Thyroid gland (tissue), 4 donors: ENCODE measurements at regions not wholly inside any gene's neighbourhood (a gene's known extent, or its start where the extent isn't known, plus 50 kb on each side); places are given as distances from the start of the nearest gene placed in this dataset.
A peak's percentile ranks its signal among the peaks of the same experiment; 100 is the strongest.

ENCODE experiments used
- DNase-seq, 2 donors: peaks; one replicate each; pipeline ENCODE4 v3.0.0-alpha.2; 2019
- H3K27ac ChIP-seq, 3 donors: fragments of 200-600 bp; sonication (generic); 1 replicate in 2 of 3; 2 replicates in 1 of 3; pipeline ENCODE4 v1.5.1; 2016 to 2019; ENCODE audit warnings: mild to moderate bottlenecking in 1 of 3, moderate library complexity in 1 of 3
- H3K27me3 ChIP-seq: fragments of 200-600 bp; sonication (generic); one replicate; pipeline ENCODE4 v1.5.1; 2019
- H3K36me3 ChIP-seq, 2 donors: fragments of 200-600 bp; sonication (generic); one replicate each; pipeline ENCODE4 v1.5.1; 2016 to 2019
- H3K4me1 ChIP-seq, 2 donors: fragments of 200-600 bp; sonication (generic); one replicate each; pipeline ENCODE4 v1.5.1; 2017 to 2019
- H3K4me3 ChIP-seq, 3 donors: fragments of 200-600 bp; sonication (generic); replicated peaks in 1 of 3; 1 replicate in 2 of 3; 2 replicates in 1 of 3; pipeline ENCODE4 v1.5.1; 2016; ENCODE audit warnings: mild to moderate bottlenecking in 1 of 3
- H3K9me3 ChIP-seq: fragments of 200-600 bp; sonication (generic); one replicate; pipeline ENCODE4 v1.5.1; 2017
- CTCF ChIP-seq, 6 experiments: fragments of 200-600 bp in 3 of 6; fragments of 450-650 bp in 3 of 6; sonication (generic) in 3 of 6; IDR thresholded peaks; one replicate each; pipeline ENCODE4 v1.5.1; 2016 to 2019; ENCODE audit warnings: antibody characterized with exemption in 6 of 6, mild to moderate bottlenecking in 2 of 6, inconsistent platforms in 1 of 6, moderate library complexity in 1 of 6
- POLR2A ChIP-seq, 2 donors: fragments of 450-650 bp; IDR thresholded peaks; one replicate each; pipeline ENCODE4 v1.6.1; 2017; ENCODE audit warnings: antibody characterized with exemption in 2 of 2, mild to moderate bottlenecking in 2 of 2, moderate library complexity in 1 of 2
- WGBS, 2 donors: methylation state at CpG; one replicate each; pipeline ENCODE4 v1.1.5; 2017; 5-methylcytosine and 5-hydroxymethylcytosine counted together
- intact Hi-C: fragments of 100-400 bp; cut with DNase I; formaldehyde crosslinking; loops from one replicate; pipeline ENCODE4 v1.15.1; 2023

DNA sequence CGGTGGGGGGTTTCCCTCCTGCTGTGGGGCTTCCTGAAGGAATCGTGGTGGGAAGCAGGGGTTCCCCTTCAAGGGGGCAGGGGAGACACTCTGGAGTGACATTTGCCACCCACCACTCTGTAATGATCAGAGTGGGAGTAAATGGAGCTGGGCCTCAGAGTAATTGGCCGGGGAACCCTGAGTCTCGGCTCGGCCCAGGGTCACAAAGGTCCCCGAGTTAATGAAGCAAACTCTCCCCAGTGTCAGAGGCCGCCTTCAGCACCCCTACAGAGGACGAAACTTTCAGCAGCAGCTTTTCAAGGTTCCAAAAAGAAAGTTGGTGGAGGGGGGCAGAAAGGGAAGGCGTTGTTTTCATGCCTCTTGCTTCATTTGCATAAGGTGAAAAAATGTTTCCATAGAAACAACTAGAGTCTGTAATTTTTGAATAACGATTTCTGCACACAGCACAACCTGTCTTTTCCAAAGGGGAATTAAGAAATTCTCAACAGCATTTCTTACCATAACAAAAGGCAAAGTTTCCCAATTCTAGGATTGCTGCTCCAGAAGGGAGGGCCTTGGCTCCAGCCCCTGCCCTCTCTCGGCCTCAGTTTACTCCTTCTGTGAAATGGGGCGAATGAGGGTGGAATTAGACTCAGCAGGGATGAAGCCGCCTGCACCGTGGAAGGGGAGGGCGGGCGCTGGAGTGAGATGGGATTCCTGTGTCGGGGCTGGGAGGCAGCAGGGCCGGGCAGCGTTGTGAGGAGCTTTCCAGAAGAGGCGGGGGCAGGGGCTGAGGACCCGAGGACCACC lies 67.0 kb upstream of the BEGAIN start:
- Histone ChIP-seq H3K4me3 (no peak overlapping the region), H3K27me3 (no peaks in the 10 kb centered on the region), H3K9me3 (no peaks in the 10 kb centered on the region), H3K4me1 (no peaks in the 10 kb centered on the region), H3K27ac (no peak overlapping the region), H3K36me3 (no peaks in the 10 kb centered on the region)
- intact Hi-C loops = loop anchor here (10.0 kb wide), 1 partner anchor 981 kb away; no protein-coding TSS in a partner anchor
- 54 to 55% methylated on average over 18 to 19 of the region's 21 CpGs for WGBS, 2 donors
- TF ChIP-seq POLR2A (IDR thresholded peaks at IDR 0.05) (no peak), CTCF (IDR thresholded peaks at IDR 0.05) (no peak)
- no peak for DNase-seq

DNA sequence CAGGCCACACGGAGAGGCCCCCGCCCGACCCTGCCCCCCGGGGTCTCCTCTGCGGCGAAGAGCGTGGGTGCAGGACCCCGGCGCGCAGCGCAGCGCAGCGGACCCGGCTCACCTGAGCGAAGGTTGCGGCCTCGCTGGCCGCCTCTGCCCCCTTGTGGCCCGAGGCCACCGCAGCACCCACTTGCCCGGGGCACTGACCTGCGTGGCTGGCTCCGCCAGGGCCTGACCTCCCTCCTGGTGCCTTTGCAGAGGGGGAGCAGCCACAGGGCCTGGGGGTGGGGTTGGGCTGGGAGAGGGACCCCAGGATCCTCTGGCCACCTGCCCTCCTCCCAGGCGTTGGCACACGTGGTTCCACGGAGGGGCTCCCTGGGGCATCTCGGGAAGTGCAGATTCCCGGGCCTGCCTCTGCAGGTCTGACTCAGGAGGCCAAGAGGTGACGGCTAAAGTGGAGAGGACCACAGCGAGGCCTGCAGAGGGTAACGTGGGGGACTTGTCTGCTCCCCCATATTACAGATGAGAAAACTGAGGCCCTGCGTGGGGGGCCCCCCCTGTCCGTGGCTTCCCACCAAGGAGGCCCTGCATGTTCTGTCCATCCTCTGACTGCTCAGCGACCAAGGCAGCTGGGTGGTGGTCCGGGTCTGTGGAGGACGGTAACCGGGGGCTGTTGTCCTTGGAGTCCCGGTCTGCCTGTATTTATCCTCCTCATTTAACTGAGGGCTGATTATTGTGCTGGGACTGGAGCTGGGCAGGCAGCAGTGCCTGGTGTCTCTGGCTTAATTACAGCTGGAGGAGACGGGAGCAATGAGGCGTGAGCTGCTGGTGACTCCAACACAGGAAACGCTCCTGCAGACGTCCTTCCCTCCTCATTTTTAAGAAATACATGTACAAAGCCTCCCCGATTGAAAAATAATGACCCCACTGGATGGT lies 67.9 kb upstream of the BEGAIN start:
- TF ChIP-seq CTCF (IDR thresholded peaks at IDR 0.05) (peak in 5 of 6 experiments; percentile 26 to 66 (median 44)), POLR2A (IDR thresholded peaks at IDR 0.05) (no peak)
- intact Hi-C loops = loop anchor here (10.0 kb wide), 1 partner anchor 980 kb away; no protein-coding TSS in a partner anchor
- H3K27ac ChIP-seq = no peak overlapping the region
- H3K9me3 ChIP-seq = no peaks in the 10 kb centered on the region
- DNase-seq = peak; percentile 37 to 44
- no peaks in the 10 kb centered on the region for H3K27me3 ChIP-seq
- WGBS, 2 donors = 52 to 53% methylated on average over 19 to 21 of the region's 43 CpGs
- no peaks in the 10 kb centered on the region for H3K4me1 ChIP-seq
- no peaks in the 10 kb centered on the region for H3K36me3 ChIP-seq
- no peak overlapping the region for H3K4me3 ChIP-seq

- H3K4me3 ChIP-seq = no peak overlapping the region
- TF ChIP-seq POLR2A (IDR thresholded peaks at IDR 0.05) (no peak), CTCF (IDR thresholded peaks at IDR 0.05) (no peak)
- intact Hi-C loops = loop anchor here (10.0 kb wide), 1 partner anchor 979 kb away; no protein-coding TSS in a partner anchor
- no peaks in the 10 kb centered on the region for H3K4me1 ChIP-seq
- no peak overlapping the region for H3K27ac ChIP-seq
- no peaks in the 10 kb centered on the region for H3K36me3 ChIP-seq
- WGBS, 2 donors = 91% methylated on average over 2 of the region's 2 CpGs; no CpG with 5 or more reads in 1 of the 2 donors
- H3K27me3 ChIP-seq = no peaks in the 10 kb centered on the region
- no peak for DNase-seq
- no peaks in the 10 kb centered on the region for H3K9me3 ChIP-seq
These were observed 68.5 kb upstream of the BEGAIN start for GRCh38 chr14:100655741-100656085.

DNA sequence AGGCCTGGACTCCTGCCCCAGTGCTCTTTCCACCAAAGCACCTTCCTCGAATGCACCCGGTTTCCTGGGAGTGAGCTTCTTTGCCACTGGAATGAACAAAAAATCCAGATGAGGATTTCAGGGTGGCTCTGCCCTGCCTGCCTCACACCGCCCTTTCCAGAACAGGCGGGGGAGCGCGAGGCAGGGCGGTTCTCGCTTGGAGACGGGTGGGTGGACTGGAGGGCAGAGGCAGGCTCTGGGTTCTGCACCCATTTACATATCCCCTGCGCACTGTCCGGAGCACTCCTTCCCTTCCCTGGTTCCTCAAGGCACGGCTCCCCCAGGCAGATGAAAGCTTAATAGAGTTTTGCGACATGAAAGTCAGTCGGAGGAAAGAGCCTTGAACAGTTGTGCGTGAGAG lies 69.7 kb upstream of the DLK1 start:
- WGBS, 2 donors = 83 to 86% methylated on average over 15 of the region's 15 CpGs
- H3K27ac ChIP-seq = no peak overlapping the region
- H3K36me3 ChIP-seq = no peaks in the 10 kb centered on the region
- H3K27me3 ChIP-seq = no peaks in the 10 kb centered on the region
- DNase-seq = no peak
- H3K9me3 ChIP-seq = no peaks in the 10 kb centered on the region
- intact Hi-C loops = loop anchor here (10.0 kb wide), 1 partner anchor 978 kb away; no protein-coding TSS in a partner anchor
- no peak for TF ChIP-seq POLR2A (IDR thresholded peaks at IDR 0.05)
- no peak for TF ChIP-seq CTCF (IDR thresholded peaks at IDR 0.05)
- no peak overlapping the region for H3K4me3 ChIP-seq
- H3K4me1 ChIP-seq = no peaks in the 10 kb centered on the region
